IPS-20b (cell line): ENCODE measurements at regions not wholly inside any gene's neighbourhood (a gene's known extent, or its start where the extent isn't known, plus 50 kb on each side); places are given as distances from the start of the nearest gene placed in this dataset.
"Not testable (repeated sequence)": the region's sequence is repeated elsewhere in the genome, so short reads cannot be mapped to it uniquely, and the experiment has no call there.

Experiments used
- H3K27ac ChIP-seq: one replicate; pipeline ENCODE4 v1.5.1; 2013; ENCODE audit warnings: low read length
- H3K27me3 ChIP-seq: 2 replicates; pipeline ENCODE4 v1.6.1; 2013; ENCODE audit warnings: mild to moderate bottlenecking, low read length, inconsistent platforms; ENCODE audit not compliant: insufficient read depth
- H3K36me3 ChIP-seq: 2 replicates; pipeline ENCODE4 v1.6.1; 2013; ENCODE audit warnings: low read depth, mild to moderate bottlenecking, inconsistent platforms, low read length, moderate library complexity; ENCODE audit not compliant: insufficient read depth
- H3K4me1 ChIP-seq: 2 replicates; pipeline ENCODE4 v1.6.1; 2013; ENCODE audit warnings: mild to moderate bottlenecking, control low read depth, inconsistent platforms, low read length, moderate library complexity; ENCODE audit not compliant: insufficient read depth
- H3K4me3 ChIP-seq: 2 replicates; pipeline ENCODE4 v1.5.1; 2013; ENCODE audit warnings: mild to moderate bottlenecking, low read length, inconsistent platforms
- H3K9ac ChIP-seq: 2 replicates; pipeline ENCODE4 v1.6.1; 2013; ENCODE audit warnings: low read depth, mild to moderate bottlenecking, inconsistent platforms, low read length, moderate library complexity
- H3K9me3 ChIP-seq: 2 replicates; pipeline ENCODE4 v1.6.1; 2013; ENCODE audit warnings: mild to moderate bottlenecking, low read depth, low read length, inconsistent platforms; ENCODE audit not compliant: insufficient read depth

GRCh38 chrX:138874271-138874935 is 162.9 kb upstream of the FGF13 start:
- H3K9me3 ChIP-seq = no peaks in the 10 kb centered on the region
- H3K9ac ChIP-seq = no peak overlapping the region
- H3K27me3 ChIP-seq = no peaks in the 10 kb centered on the region
- no peak overlapping the region for H3K4me3 ChIP-seq
- H3K4me1 ChIP-seq = no peaks in the 10 kb centered on the region
- no peak overlapping the region for H3K27ac ChIP-seq
- H3K36me3 ChIP-seq = no peaks in the 10 kb centered on the region

- not testable (repeated sequence) for H3K4me3 ChIP-seq, H3K4me1 ChIP-seq, H3K27ac ChIP-seq
Observed at GRCh38 chrX:138873640-138874039, 162.1 kb upstream of the FGF13 start.

GRCh38 chrX:138872537-138872936 is 161.0 kb upstream of the FGF13 start:
- no peak overlapping the region for H3K27ac ChIP-seq
- no peaks in the 10 kb centered on the region for H3K27me3 ChIP-seq
- H3K4me1 ChIP-seq = no peaks in the 10 kb centered on the region
- no peak overlapping the region for H3K9ac ChIP-seq
- H3K9me3 ChIP-seq = no peaks in the 10 kb centered on the region
- no peak overlapping the region for H3K4me3 ChIP-seq
- H3K36me3 ChIP-seq = no peaks in the 10 kb centered on the region

More at GRCh38 chrX:138873640-138874039, 162.1 kb upstream of the FGF13 start:
- not testable (repeated sequence) for H3K27me3 ChIP-seq, H3K9ac ChIP-seq, H3K9me3 ChIP-seq, H3K36me3 ChIP-seq

- no peak overlapping the region for H3K9ac ChIP-seq
- no peaks in the 10 kb centered on the region for H3K4me1 ChIP-seq
- H3K27ac ChIP-seq = no peak overlapping the region
- H3K4me3 ChIP-seq = no peak overlapping the region
- H3K36me3 ChIP-seq = no peaks in the 10 kb centered on the region
- no peaks in the 10 kb centered on the region for H3K27me3 ChIP-seq
- H3K9me3 ChIP-seq = no peaks in the 10 kb centered on the region
Observed at GRCh38 chrX:138871739-138872138, 160.2 kb upstream of the FGF13 start.

- Histone ChIP-seq H3K9me3 (no peaks in the 10 kb centered on the region), H3K9ac (no peak overlapping the region), H3K27ac (no peak overlapping the region), H3K4me1 (no peaks in the 10 kb centered on the region), H3K27me3 (no peaks in the 10 kb centered on the region), H3K4me3 (no peak overlapping the region), H3K36me3 (no peaks in the 10 kb centered on the region)
Observed at GRCh38 chrX:138866643-138867042, 155.1 kb upstream of the FGF13 start.

GRCh38 chrX:138865093-138865649 is 153.7 kb upstream of the FGF13 start:
- H3K4me3 ChIP-seq = no peak overlapping the region

GRCh38 chrX:138859421-138859820 is 147.9 kb upstream of the FGF13 start:
- Histone ChIP-seq H3K27ac (no peak overlapping the region), H3K9me3 (no peaks in the 10 kb centered on the region), H3K36me3 (no peaks in the 10 kb centered on the region), H3K9ac (no peak overlapping the region), H3K4me1 (no peaks in the 10 kb centered on the region), H3K27me3 (no peaks in the 10 kb centered on the region), H3K4me3 (no peak overlapping the region)

More at GRCh38 chrX:138865093-138865649, 153.7 kb upstream of the FGF13 start:
- Histone ChIP-seq H3K27ac (no peak overlapping the region), H3K9ac (no peak overlapping the region), H3K4me1 (no peaks in the 10 kb centered on the region), H3K27me3 (no peaks in the 10 kb centered on the region), H3K9me3 (no peaks in the 10 kb centered on the region), H3K36me3 (no peaks in the 10 kb centered on the region)

GRCh38 chrX:138858951-138859350 is 147.4 kb upstream of the FGF13 start:
- Histone ChIP-seq H3K9me3 (no peaks in the 10 kb centered on the region), H3K36me3 (no peaks in the 10 kb centered on the region), H3K4me1 (no peaks in the 10 kb centered on the region), H3K4me3 (no peak overlapping the region), H3K27ac (no peak overlapping the region), H3K27me3 (no peaks in the 10 kb centered on the region), H3K9ac (no peak overlapping the region)

GRCh38 chrX:138858438-138858837 is 146.9 kb upstream of the FGF13 start:
- H3K9ac ChIP-seq = no peak overlapping the region
- no peak overlapping the region for H3K4me3 ChIP-seq
- no peak overlapping the region for H3K27ac ChIP-seq
- no peaks in the 10 kb centered on the region for H3K27me3 ChIP-seq
- H3K9me3 ChIP-seq = no peaks in the 10 kb centered on the region
- no peaks in the 10 kb centered on the region for H3K36me3 ChIP-seq
- no peaks in the 10 kb centered on the region for H3K4me1 ChIP-seq

- Histone ChIP-seq H3K4me1 (no peaks in the 10 kb centered on the region), H3K36me3 (no peaks in the 10 kb centered on the region), H3K9me3 (no peaks in the 10 kb centered on the region), H3K27me3 (no peaks in the 10 kb centered on the region), H3K9ac (no peak overlapping the region), H3K27ac (no peak overlapping the region), H3K4me3 (no peak overlapping the region)
Observed at GRCh38 chrX:138856881-138857604, 145.5 kb upstream of the FGF13 start.

GRCh38 chrX:138853936-138854335 is 142.4 kb upstream of the FGF13 start:
- Histone ChIP-seq H3K4me3 (no peak overlapping the region), H3K36me3 (no peaks in the 10 kb centered on the region), H3K4me1 (no peaks in the 10 kb centered on the region), H3K27me3 (no peaks in the 10 kb centered on the region), H3K9ac (no peak overlapping the region), H3K9me3 (no peaks in the 10 kb centered on the region), H3K27ac (no peak overlapping the region)

GRCh38 chrX:138849521-138849920 is 138.0 kb upstream of the FGF13 start:
- Histone ChIP-seq H3K27me3 (no peaks in the 10 kb centered on the region), H3K36me3 (no peaks in the 10 kb centered on the region), H3K9ac (no peak overlapping the region), H3K27ac (no peak overlapping the region), H3K4me1 (no peaks in the 10 kb centered on the region), H3K4me3 (no peak overlapping the region), H3K9me3 (no peaks in the 10 kb centered on the region)
